IPS-NIHi7 (cell line): ENCODE measurements at regions not wholly inside any gene's neighbourhood (a gene's known extent, or its start where the extent isn't known, plus 50 kb on each side); places are given as distances from the start of the nearest gene placed in this dataset.

Source experiments
- DNase-seq: peaks from one replicate; pipeline ENCODE4 v3.0.0; 2012; ENCODE audit warnings: mixed read lengths; ENCODE audit errors: extremely low spot score

DNA sequence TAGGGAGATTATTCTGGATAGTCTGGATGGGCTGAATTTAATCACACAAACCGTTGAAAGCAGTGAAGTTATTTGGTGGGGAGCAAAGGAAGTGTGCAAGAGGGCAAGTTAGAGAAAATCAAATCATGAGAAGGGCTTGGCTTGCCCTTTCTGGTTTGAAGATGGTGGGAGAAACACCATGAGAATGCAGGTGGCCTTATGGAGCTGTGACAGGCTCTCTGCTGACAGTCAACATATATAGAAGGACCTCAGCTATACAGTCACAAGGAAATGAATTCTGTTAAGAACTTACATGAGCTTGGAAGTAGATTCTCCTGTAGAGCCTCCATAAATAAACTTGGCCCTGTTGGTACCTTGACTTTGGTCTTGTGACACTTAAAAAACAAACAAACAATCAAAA lies 72.3 kb downstream of the GMNC start:
- DNase-seq, result no peak

- DNase-seq, result no peak
Observed at GRCh38 chr3:190786898-190787297, 75.6 kb downstream of the GMNC start.

DNA sequence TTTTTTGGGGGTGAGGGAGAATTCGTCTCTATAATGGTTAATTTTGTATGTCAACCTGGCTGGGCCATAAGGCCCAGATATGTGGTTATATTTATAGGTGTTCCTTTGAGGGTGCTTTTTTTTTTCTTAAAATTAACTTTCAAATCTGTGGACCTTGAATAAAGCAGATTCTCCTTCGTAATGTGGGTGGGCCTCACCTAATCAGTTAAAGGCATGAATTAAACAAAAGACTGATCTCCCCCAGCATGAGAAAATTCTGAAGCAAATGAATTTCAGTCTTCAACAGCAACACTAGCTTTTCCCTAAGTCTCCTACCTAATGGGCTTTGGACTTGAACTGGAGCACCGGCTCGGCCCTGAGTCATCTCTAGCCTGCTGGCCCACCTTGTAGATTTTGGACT lies 77.4 kb downstream of the GMNC start:
- DNase-seq, result no peak

- no peak for DNase-seq
Observed at GRCh38 chr3:190780524-190780923, 82.0 kb downstream of the GMNC start.

DNA sequence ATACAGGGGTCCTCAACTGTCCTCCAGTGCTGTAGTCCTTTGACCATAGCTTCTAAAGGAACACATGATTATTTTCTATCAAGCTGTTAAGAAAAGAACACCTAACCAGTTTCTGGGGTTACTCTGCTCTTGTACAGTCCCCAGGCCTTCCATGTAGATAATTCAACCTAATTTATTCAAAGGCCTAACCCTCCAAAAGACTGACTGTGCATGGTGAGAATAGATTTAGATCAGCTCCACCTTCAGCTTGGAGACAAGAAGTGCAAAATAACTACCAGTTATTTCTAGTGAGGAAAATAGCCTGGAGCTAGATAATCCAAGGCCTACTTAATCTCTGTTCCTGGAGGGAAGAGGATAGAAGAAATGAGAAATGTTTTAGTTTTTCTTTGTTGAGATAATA lies 87.9 kb downstream of the GMNC start:
- no peak for DNase-seq

GRCh38 chr3:190773948-190774347 lies 88.5 kb downstream of the GMNC start:
- DNase-seq, result no peak

- no peak for DNase-seq
Observed at GRCh38 chr3:190772831-190773230, 89.7 kb downstream of the GMNC start.

DNA sequence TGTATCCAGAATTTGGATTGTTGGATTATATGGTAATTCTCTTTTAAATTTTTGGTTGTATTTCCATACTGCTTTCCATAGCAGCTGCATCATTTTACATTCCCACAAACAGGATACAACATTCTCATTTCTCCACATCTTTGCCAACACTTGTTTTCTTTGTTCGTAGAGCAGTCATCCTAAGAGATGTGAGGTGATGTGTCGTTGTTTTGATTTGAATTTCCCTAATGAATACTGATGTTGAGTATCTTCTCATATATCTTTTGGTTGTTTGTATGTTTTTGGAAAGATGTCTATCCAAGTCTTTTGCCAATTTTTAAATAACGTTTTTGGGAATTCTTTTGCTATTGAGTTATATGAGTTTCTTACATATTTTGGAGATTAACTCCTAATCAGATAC lies 93.6 kb downstream of the GMNC start:
- DNase-seq, result no peak

DNA sequence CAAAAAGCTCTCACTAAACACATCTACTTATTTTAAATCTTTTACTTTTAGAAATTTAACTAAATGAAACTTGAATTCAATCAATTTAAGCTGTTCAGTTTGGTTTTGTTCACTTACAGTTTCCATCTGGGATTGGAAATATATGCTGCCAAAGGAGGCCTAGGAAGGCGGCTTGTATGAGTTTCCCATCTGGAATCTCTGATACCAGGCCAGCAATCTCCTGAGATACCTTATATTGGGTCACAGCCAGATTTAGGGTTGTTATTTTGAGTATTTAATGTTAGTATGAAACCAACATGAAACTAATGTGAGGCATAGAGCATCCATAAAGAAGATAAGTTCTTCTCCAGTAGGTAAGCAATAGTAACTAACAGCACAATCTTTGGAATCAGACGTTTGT lies 94.6 kb downstream of the GMNC start:
- no peak for DNase-seq

DNA sequence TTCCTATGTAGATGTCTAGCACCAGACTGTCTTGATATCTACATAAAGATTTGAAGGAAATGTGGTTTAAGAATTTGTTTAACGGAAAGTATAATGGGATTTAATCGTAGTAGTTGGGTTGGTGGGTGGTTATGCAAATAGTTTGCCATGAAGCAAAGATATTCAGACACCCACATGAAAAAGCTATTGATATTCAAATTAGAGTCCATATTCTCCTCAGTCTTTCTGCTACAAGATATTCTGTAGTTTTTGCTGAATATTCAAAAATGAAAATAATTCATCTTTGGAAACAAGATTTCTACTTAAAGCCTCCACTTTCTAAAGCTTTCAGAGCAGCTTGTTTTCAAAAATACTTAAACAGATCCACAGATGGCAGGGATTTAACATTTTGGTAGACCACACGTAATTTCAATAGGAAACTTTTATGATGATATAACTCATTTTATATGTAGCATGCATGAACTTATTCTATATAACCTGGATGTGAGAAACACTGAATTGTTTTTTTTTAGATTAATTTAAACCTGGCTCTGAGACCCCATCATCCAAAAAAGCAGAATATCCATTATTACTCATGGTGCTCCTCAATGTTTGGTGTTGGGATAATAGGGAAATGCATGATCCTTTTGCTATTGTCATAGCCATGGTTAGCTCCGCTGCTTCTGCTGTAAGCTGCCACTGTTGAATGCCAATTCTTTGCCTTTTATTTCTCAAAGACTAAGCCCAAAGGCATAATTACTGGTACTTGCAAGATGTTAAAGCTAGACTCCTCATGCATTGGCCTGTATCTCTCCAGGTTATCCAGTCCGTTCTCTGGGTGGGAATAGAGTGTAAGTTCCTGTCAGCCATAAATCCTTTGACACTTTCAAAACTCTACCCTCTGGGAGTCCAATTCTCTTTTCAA lies 98.0 kb downstream of the GMNC start:
- no peak for DNase-seq

GRCh38 chr3:190762801-190763200 lies 99.7 kb downstream of the GMNC start:
- DNase-seq, result no peak

DNA sequence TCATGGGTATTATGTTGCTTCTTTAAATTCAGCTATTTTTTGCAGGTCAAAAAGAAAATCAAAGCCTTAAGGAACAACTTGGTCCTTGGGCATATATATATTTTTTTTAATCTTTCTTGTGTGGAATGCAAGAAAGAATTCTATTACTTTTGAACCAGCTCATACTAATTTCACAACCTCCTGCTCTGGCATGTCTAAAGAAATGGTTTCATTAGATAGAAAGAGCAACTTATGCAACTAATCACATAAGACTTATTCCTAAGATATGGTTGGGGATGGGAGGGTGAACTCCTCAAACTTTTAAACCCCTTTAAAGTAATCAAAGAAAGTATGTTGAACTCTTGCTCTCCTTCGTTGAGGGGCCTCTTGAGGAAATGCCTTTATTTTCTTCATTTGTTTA lies 114.9 kb downstream of the GMNC start:
- no peak for DNase-seq

- DNase-seq, result no peak
Observed at GRCh38 chr3:190746986-190747385, 115.5 kb downstream of the GMNC start.

- no peak for DNase-seq
Observed at GRCh38 chr3:190746531-190746930, 116.0 kb downstream of the GMNC start.

DNA sequence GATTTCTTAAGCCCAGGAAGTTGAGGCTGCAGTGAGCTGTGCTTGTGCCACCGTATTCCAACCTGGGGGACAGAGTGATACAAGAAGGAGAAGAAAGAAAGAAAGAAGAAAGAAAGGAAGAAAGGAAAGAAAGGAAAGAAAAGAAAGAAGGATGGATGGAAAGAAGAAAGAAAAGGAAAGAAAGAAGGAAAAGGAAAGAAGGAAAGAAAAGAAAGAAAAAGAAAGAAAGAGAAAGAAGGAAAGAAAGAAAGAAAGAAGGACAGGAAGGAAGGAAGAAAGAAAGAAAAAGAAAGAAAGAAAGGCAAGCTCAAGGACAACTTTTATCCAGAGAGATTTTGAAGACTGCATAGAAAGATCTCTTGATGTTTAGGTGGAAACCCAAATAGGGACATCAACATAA lies 120.7 kb downstream of the GMNC start:
- no peak for DNase-seq

DNA sequence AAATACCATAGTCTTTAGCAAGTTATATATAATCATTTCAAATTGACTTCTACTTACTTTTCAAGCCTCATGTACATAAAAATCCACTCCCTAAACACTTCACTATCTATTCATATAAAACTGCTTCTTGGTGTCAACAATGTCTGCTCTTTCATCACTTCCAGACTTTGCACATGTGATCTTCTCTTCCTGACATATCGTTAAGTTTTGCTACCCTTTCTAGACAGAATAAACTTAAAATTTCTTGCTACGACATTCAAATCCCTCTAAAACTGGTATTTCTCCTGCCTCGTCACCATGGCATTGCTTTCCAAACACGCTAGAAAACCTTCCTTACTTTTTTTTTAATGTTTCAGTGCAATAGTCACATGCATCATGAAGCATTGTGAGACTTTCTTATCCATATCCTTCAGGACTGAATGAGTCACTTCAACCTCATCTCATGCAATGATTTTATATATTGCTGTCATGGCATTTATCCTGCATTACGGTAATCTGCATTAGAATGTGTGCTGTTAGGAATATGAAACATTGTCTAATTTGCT lies 122.8 kb downstream of the GMNC start:
- DNase-seq, result no peak

DNA sequence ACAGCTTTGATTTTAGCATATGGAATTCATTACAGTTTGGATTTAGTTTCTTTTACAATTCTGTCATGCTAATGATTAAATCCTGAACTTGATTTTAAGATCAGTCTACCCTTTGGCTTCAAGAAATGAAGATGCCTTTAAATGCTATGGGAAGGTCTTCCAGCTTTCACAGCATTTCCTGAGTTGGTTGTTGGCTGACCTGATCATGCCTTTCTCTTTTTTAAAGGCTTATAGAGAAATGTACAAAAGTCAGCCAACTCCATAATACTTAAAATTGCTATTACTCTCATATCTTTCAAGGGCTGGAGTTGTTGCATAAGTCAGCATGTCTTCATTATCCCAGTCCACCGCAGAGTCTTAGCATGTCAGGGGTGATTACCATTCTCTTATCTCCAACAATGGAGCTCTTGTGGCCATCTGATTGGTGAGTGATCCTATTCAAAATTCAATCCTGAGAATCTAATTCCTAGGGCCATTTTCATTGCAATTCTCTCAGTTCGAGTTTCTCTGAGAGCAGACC lies 123.8 kb downstream of the GMNC start:
- no peak for DNase-seq

DNA sequence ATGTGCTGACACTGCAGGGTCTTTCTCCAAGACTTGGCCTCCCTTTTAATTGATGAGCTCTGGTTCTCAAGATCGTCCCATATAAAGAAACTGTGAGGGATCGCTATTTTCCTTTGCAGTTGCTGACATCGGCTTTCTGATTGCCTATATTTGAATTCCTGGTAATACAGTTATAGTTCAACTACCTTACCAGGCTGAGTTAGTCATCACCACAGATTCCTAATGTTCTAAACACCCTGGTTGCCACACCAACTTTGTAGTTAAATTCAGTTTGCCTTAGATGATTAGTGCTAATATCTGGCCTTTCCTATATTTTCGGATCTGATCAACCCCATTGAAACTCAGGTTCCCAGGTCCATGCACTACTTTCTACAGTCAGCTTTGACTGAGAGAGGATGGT lies 125.0 kb downstream of the GMNC start:
- no peak for DNase-seq

- DNase-seq, result no peak
Observed at GRCh38 chr3:190734490-190734889, 128.0 kb downstream of the GMNC start.

- DNase-seq, result no peak
Observed at GRCh38 chr3:190733591-190734146, 128.8 kb downstream of the GMNC start.

GRCh38 chr3:190731596-190731995 lies 130.9 kb downstream of the GMNC start:
- DNase-seq, result no peak

- no peak for DNase-seq
Observed at GRCh38 chr3:190728574-190729246, 133.8 kb downstream of the GMNC start.
